NCI-H82 treated with DMSO at 0.1 percent for 48 hours (cell line): ENCODE measurements at regions not wholly inside any gene's neighbourhood (a gene's known extent, or its start where the extent isn't known, plus 50 kb on each side); places are given as distances from the start of the nearest gene placed in this dataset.
A peak's percentile ranks its signal among the peaks of the same experiment; 100 is the strongest.

Experiments
- DNase-seq: peaks from one replicate; lab custom pipeline; 2025; ENCODE audit not compliant: unreplicated experiment; lab: John Stamatoyannopoulos, UW

GRCh38 chr20:11234608-11235007, 560.8 kb upstream of the JAG1 start:
- no peak for DNase-seq

- no peak for DNase-seq
Measured at GRCh38 chr20:11235058-11235457, 561.3 kb upstream of the JAG1 start.

- DNase-seq = no peak
Measured at GRCh38 chr20:11242320-11242719, 568.5 kb upstream of the JAG1 start.

GRCh38 chr20:11245431-11245830, 571.6 kb upstream of the JAG1 start:
- DNase-seq = no peak

GRCh38 chr20:11246251-11246775, 572.5 kb upstream of the JAG1 start:
- no peak for DNase-seq

GRCh38 chr20:11247046-11248010, 573.5 kb upstream of the JAG1 start:
- no peak for DNase-seq

GRCh38 chr20:11248011-11248409, 574.2 kb upstream of the JAG1 start:
- DNase-seq = no peak

GRCh38 chr20:11248687-11249638, 575.2 kb upstream of the JAG1 start:
- peak; percentile 87 for DNase-seq

- no peak for DNase-seq
Measured at GRCh38 chr20:11249683-11250082, 575.9 kb upstream of the JAG1 start.

GRCh38 chr20:11252447-11252846, 578.6 kb upstream of the JAG1 start:
- DNase-seq = no peak

GRCh38 chr20:11255455-11255854, 581.7 kb upstream of the JAG1 start:
- DNase-seq = no peak

- DNase-seq = no peak
Measured at GRCh38 chr20:11255860-11256259, 582.1 kb upstream of the JAG1 start.

GRCh38 chr20:11260611-11261010, 586.8 kb upstream of the JAG1 start:
- no peak for DNase-seq

- DNase-seq = no peak
Measured at GRCh38 chr20:11261533-11262000, 587.8 kb upstream of the JAG1 start.

GRCh38 chr20:11266571-11266970, 592.8 kb upstream of the JAG1 start:
- DNase-seq = no peak

GRCh38 chr20:11267131-11267761, 593.4 kb upstream of the JAG1 start:
- no peak for DNase-seq

GRCh38 chr20:11267762-11268335, 594.0 kb upstream of the JAG1 start:
- DNase-seq = no peak

GRCh38 chr20:11270566-11270965, 596.8 kb upstream of the JAG1 start:
- DNase-seq = no peak

- DNase-seq = peak; percentile 47
Measured at GRCh38 chr20:11271319-11271718, 597.5 kb upstream of the JAG1 start.

GRCh38 chr20:11271920-11272594, 598.3 kb upstream of the JAG1 start:
- peak; percentile 6 for DNase-seq
